Ishikawa (cell line): ENCODE measurements at regions not wholly inside any gene's neighbourhood (a gene's known extent, or its start where the extent isn't known, plus 50 kb on each side); places are given as distances from the start of the nearest gene placed in this dataset.

Experiments
- CEBPB ChIP-seq: IDR thresholded peaks from 2 replicates; pipeline ENCODE4 v1.6.1; 2012
- CREB1 ChIP-seq: IDR thresholded peaks from 2 replicates; pipeline ENCODE4 v1.6.1; 2012; ENCODE audit warnings: low read depth
- EGR1 ChIP-seq: IDR thresholded peaks from 2 replicates; pipeline ENCODE4 v1.6.1; 2012
- EP300 ChIP-seq: IDR thresholded peaks from 2 replicates; pipeline ENCODE4 v1.6.1; 2012; ENCODE audit warnings: borderline replicate concordance
- FOXM1 ChIP-seq: IDR thresholded peaks from 2 replicates; pipeline ENCODE4 v1.6.1; 2012; ENCODE audit warnings: low read depth, borderline replicate concordance
- NFIC ChIP-seq: IDR thresholded peaks from 2 replicates; pipeline ENCODE4 v1.6.1; 2012
- RAD21 ChIP-seq: IDR thresholded peaks from 2 replicates; pipeline ENCODE4 v1.6.1; 2012; ENCODE audit warnings: low read depth
- REST ChIP-seq: IDR thresholded peaks from 2 replicates; pipeline ENCODE4 v1.6.1; 2012; ENCODE audit warnings: low read depth, mild to moderate bottlenecking
- TAF1 ChIP-seq: IDR thresholded peaks from 2 replicates; pipeline ENCODE4 v1.6.1; 2012; ENCODE audit warnings: low read depth, mild to moderate bottlenecking
- TCF12 ChIP-seq: IDR thresholded peaks from 2 replicates; pipeline ENCODE4 v1.6.1; 2012; ENCODE audit warnings: low read depth
- TEAD4 ChIP-seq: IDR thresholded peaks from 2 replicates; pipeline ENCODE4 v1.6.1; 2012
- USF1 ChIP-seq: IDR thresholded peaks from 2 replicates; pipeline ENCODE4 v1.6.1; 2012
- YY1 ChIP-seq: IDR thresholded peaks from 2 replicates; pipeline ENCODE4 v1.6.1; 2012; ENCODE audit warnings: low read depth
- ZBTB7A ChIP-seq: IDR thresholded peaks from 2 replicates; pipeline ENCODE4 v1.6.1; 2012; ENCODE audit warnings: low read depth
- TF ChIP-seq, protein P1 (sequence below): IDR thresholded peaks from 2 replicates; pipeline ENCODE4 v1.6.1; 2012

DNA sequence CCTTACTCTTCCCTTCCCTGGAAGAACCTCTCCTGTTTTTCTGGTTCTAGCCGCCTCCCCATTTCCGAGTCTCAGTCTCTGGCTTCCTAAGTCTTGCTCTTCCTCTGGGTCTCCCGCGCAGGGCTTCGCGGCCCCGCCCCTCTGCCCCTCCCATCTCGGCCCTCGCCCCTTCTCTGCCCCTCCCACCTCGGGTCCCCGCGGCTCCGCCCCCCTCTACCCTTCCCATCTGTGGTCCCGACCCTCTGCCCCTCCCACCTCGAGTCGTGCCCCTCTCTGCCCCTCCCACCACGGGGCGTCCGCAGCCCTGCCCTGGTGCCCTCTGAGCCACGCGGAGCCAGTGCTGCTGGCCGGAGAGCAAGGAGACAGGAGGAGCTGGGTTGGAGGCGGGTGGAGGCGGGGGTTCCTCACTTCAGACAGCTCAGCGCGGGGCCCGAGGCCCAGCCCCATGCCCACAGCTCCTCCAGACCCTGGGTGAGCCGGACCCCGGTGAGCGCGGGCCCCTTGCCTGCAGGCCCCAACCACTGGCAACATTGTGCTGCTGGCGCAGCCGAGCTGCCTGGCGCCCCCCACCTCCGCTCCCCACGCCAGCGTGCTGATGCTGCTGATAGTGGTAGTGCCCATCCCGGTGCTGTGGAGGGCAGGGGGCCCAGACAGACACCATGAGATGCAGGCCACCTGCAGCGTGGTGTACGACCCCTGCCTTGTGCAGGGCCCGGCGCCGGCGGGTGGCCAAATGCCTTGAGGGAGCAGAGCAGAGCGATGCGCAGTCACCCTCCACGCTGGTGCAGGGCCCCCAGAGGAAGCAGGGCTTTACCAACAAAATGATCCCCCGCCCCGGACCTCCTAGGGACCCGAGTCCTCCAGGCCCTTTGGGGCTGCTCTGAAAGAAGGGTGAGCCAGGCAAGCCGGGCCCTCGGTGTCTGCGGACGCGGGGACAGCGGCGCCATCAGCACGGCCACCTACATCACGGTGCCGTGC, 2115.3 kb downstream of the TP53TG3F start:
- no peak for TF ChIP-seq USF1
- TF ChIP-seq FOXM1, result no peak
- no peak for TF ChIP-seq CREB1
- no peak for TF ChIP-seq TCF12
- no peak for TF ChIP-seq TAF1
- TF ChIP-seq YY1, result no peak
- no peak for TF ChIP-seq REST
- no peak for TF ChIP-seq TEAD4
- no peak for TF ChIP-seq EGR1
- TF ChIP-seq CEBPB, result no peak
- TF ChIP-seq NFIC, result no peak
- TF ChIP-seq RAD21, result no peak
- TF ChIP-seq, protein P1, sequence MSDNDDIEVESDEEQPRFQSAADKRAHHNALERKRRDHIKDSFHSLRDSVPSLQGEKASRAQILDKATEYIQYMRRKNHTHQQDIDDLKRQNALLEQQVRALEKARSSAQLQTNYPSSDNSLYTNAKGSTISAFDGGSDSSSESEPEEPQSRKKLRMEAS, result no peak
- no peak for TF ChIP-seq EP300
- no peak for TF ChIP-seq ZBTB7A

- TF ChIP-seq EP300, result no peak
These were observed 2116.0 kb downstream of the TP53TG3F start for GRCh38 chr16:35575432-35575821.

- TF ChIP-seq USF1 (no peak), FOXM1 (no peak), YY1 (no peak), CEBPB (no peak), ZBTB7A (no peak), EP300 (no peak), RAD21 (no peak), REST (no peak), TEAD4 (no peak)
- TF ChIP-seq, protein P1, result no peak
These were observed 2126.0 kb downstream of the TP53TG3F start for GRCh38 chr16:35585411-35585810.

- peak; percentile 70 for TF ChIP-seq RAD21
These were observed 2131.5 kb downstream of the TP53TG3F start for GRCh38 chr16:35590913-35591312.

DNA sequence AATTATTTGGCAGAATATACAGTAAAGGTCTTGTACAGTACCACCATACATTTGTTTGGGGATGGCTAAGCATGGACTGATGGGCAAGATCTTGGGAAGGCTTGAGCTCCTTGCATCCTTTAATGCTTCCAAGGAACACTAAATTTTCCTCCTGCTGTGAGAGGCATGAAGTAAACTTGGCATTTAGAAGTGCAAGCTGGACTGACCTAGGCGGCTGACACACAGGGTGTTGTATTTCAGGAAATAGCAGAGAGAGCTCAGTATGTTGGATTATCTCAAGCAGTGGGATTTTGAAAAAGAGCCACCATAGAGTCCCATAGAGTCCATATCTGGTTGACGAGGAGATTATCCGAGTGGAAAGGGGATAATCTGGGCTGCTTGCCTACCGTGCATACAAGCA, 2137.1 kb downstream of the TP53TG3F start:
- peak; percentile 78 for TF ChIP-seq NFIC
- TF ChIP-seq TCF12, result peak; percentile 74
- TF ChIP-seq TAF1, result no peak
- TF ChIP-seq EP300, result peak; percentile 72
- TF ChIP-seq CREB1, result no peak
- TF ChIP-seq USF1, result no peak
- TF ChIP-seq ZBTB7A, result no peak
- peak; percentile 62 for TF ChIP-seq TEAD4
- no peak for TF ChIP-seq REST
- TF ChIP-seq EGR1, result no peak
